GM20000 (cell line): ENCODE measurements at regions not wholly inside any gene's neighbourhood (a gene's known extent, or its start where the extent isn't known, plus 50 kb on each side); places are given as distances from the start of the nearest gene placed in this dataset.

Experiments
- DNase-seq: peaks from one replicate; pipeline ENCODE4 v3.0.0; 2012; ENCODE audit warnings: low spot score
- CTCF ChIP-seq: IDR thresholded peaks from 2 replicates; pipeline ENCODE4 v1.5.1; 2012; ENCODE audit warnings: mild to moderate bottlenecking, control low read depth; ENCODE audit errors: extremely low read depth, missing control alignments

- TF ChIP-seq CTCF: no peak
Measured at GRCh38 chr4:54505996-54506395, 151.8 kb upstream of the KIT start.

GRCh38 chr4:54509057-54509456, 148.7 kb upstream of the KIT start:
- no peak for DNase-seq
- TF ChIP-seq CTCF: no peak

More at GRCh38 chr4:54505996-54506395, 151.8 kb upstream of the KIT start:
- DNase-seq: no peak

GRCh38 chr4:54513204-54513603, 144.6 kb upstream of the KIT start:
- no peak for DNase-seq
- TF ChIP-seq CTCF: no peak

GRCh38 chr4:54513741-54514140, 144.0 kb upstream of the KIT start:
- DNase-seq: no peak
- no peak for TF ChIP-seq CTCF

GRCh38 chr4:54516556-54517215, 141.1 kb upstream of the KIT start:
- no peak for DNase-seq
- TF ChIP-seq CTCF: no peak

GRCh38 chr4:54517781-54518444, 139.8 kb upstream of the KIT start:
- DNase-seq: no peak
- no peak for TF ChIP-seq CTCF

GRCh38 chr4:54525602-54526001, 132.2 kb upstream of the KIT start:
- no peak for TF ChIP-seq CTCF
- DNase-seq: no peak
